SK-N-SH (cell line): ENCODE measurements at regions not wholly inside any gene's neighbourhood (a gene's known extent, or its start where the extent isn't known, plus 50 kb on each side); places are given as distances from the start of the nearest gene placed in this dataset.

Experiments
- CTCF ChIA-PET: fragments of 300-600, 350-600 bp; formaldehyde crosslinking; extraction: SDS; loops from one replicate; lab custom pipeline; 2021; lab: Yijun Ruan, JAX
- POLR2A ChIA-PET: fragments of 350-600 bp; sonication (Branson Sonifier 250); formaldehyde crosslinking; extraction: SDS; loops from one replicate; lab custom pipeline; 2020; ENCODE audit warnings: antibody characterized with exemption, inconsistent platforms; lab: Yijun Ruan, JAX
- DNase-seq: peaks from one replicate; pipeline ENCODE4 v3.0.0; 2012
- H2AFZ ChIP-seq: fragments of 200-600 bp; sonication (generic); 2 replicates; pipeline ENCODE4 v1.8.1; 2016; ENCODE audit warnings: antibody characterized with exemption, mild to moderate bottlenecking, low read depth
- H3F3A ChIP-seq: fragments of 200-600 bp; sonication (generic); replicated peaks from 2 replicates; pipeline ENCODE3; 2016; ENCODE audit warnings: antibody characterized with exemption, mild to moderate bottlenecking; ENCODE audit not compliant: insufficient read depth
- H3K27ac ChIP-seq, 2 experiments: fragments of 200-500 bp in 1 of 2; fragments of 200-600 bp in 1 of 2; sonication (Bioruptor generic) in 1 of 2; sonication (generic), shearing (Covaris generic) in 1 of 2; 2 replicates each; pipeline versions ENCODE4 v1.5.1 to v1.6.1; 2014 to 2016; ENCODE audit warnings: low read depth in 2 of 2, inconsistent platforms in 1 of 2, low read length in 1 of 2, mild to moderate bottlenecking in 1 of 2, mixed read lengths in 1 of 2
- H3K27me3 ChIP-seq: fragments of 200-600 bp; sonication (generic), shearing (Covaris generic); 2 replicates; pipeline ENCODE4 v1.6.1; 2016; ENCODE audit warnings: mixed run types; ENCODE audit not compliant: insufficient read depth
- H3K36me3 ChIP-seq, 2 experiments: fragments of 200-500 bp in 1 of 2; fragments of 200-600 bp in 1 of 2; sonication (Bioruptor generic) in 1 of 2; sonication (generic) in 1 of 2; replicated peaks in 1 of 2; 2 replicates each; pipeline versions ENCODE3 to v1.5.1; 2014 to 2016; ENCODE audit warnings: low read length in 1 of 2, mild to moderate bottlenecking in 1 of 2; ENCODE audit not compliant: insufficient read depth in 2 of 2, control insufficient read depth in 1 of 2
- H3K4me1 ChIP-seq, 2 experiments: fragments of 200-500 bp in 1 of 2; fragments of 200-600 bp in 1 of 2; sonication (Bioruptor generic) in 1 of 2; sonication (generic), shearing (Covaris generic) in 1 of 2; 2 replicates each; pipeline versions ENCODE4 v1.5.1 to v1.6.1; 2014 to 2016; ENCODE audit warnings: low read depth in 1 of 2, low read length in 1 of 2, mixed run types in 1 of 2; ENCODE audit not compliant: insufficient read depth in 2 of 2, control insufficient read depth in 1 of 2
- H3K4me2 ChIP-seq: fragments of 200-600 bp; sonication (generic), shearing (Covaris generic); 2 replicates; pipeline ENCODE4 v1.6.1; 2017; ENCODE audit warnings: mixed run types
- H3K4me3 ChIP-seq, 2 experiments: fragments of 200-500 bp in 1 of 2; fragments of 200-600 bp in 1 of 2; sonication (Bioruptor generic) in 1 of 2; sonication (generic), shearing (Covaris generic) in 1 of 2; 2 replicates each; pipeline versions ENCODE4 v1.5.1 to v1.8.1; 2014 to 2016; ENCODE audit warnings: low read depth in 2 of 2, inconsistent platforms in 1 of 2, low read length in 1 of 2, mild to moderate bottlenecking in 1 of 2, mixed read lengths in 1 of 2, moderate library complexity in 1 of 2
- H3K79me2 ChIP-seq: fragments of 200-600 bp; sonication (generic); 2 replicates; pipeline ENCODE4 v1.8.1; 2017; ENCODE audit warnings: mild to moderate bottlenecking; ENCODE audit not compliant: insufficient read depth
- H3K9ac ChIP-seq: fragments of 200-600 bp; sonication (generic); 2 replicates; pipeline ENCODE4 v1.6.1; 2017; ENCODE audit warnings: mixed run types
- H3K9me2 ChIP-seq: fragments of 200-600 bp; sonication (generic); 2 replicates; pipeline ENCODE4 v1.6.1; 2017; ENCODE audit warnings: mixed run types
- H3K9me3 ChIP-seq: fragments of 200-600 bp; sonication (generic); 2 replicates; pipeline ENCODE4 v1.6.1; 2017; ENCODE audit warnings: mixed run types, mild to moderate bottlenecking, moderate library complexity
- H4K20me1 ChIP-seq: fragments of 200-600 bp; sonication (generic); 2 replicates; pipeline ENCODE4 v1.6.1; 2017; ENCODE audit warnings: mild to moderate bottlenecking, mixed run types; ENCODE audit not compliant: insufficient read depth
- CHD2 ChIP-seq: fragments of 150-350 bp; IDR thresholded peaks from 2 replicates; pipeline ENCODE4 v1.6.1; 2018; ENCODE audit warnings: low read length; ENCODE audit not compliant: partially characterized antibody
- ELF1 ChIP-seq: IDR thresholded peaks from 2 replicates; pipeline ENCODE4 v1.4.0; 2012
- EP300 ChIP-seq, 2 experiments: IDR thresholded peaks; 2 replicates each; pipeline versions ENCODE4 v1.4.0 to v1.6.1; 2012; ENCODE audit warnings: borderline replicate concordance in 1 of 2, low read depth in 1 of 2, low read length in 1 of 2
- EZH2phosphoT487 ChIP-seq: fragments of 200-600 bp; sonication (generic); IDR thresholded peaks from 2 replicates; pipeline ENCODE4 v1.6.1; 2017; ENCODE audit warnings: low read depth, mixed run types, mild to moderate bottlenecking, antibody characterized with exemption, moderate library complexity, borderline replicate concordance
- FOSL2 ChIP-seq: IDR thresholded peaks from 2 replicates; pipeline ENCODE4 v1.4.0; 2012; ENCODE audit warnings: low read depth, mild to moderate bottlenecking, moderate library complexity, borderline replicate concordance
- FOXM1 ChIP-seq: IDR thresholded peaks from 2 replicates; pipeline ENCODE4 v1.4.0; 2012; ENCODE audit warnings: low read depth, mild to moderate bottlenecking
- GATA2 ChIP-seq: sonication (generic); formaldehyde crosslinking; IDR thresholded peaks from 2 replicates; pipeline ENCODE4 v1.5.0; 2020; ENCODE audit warnings: mild to moderate bottlenecking, missing genetic modification reagents
- IRF3 ChIP-seq: fragments of 150-350 bp; IDR thresholded peaks from 2 replicates; pipeline ENCODE4 v1.6.1; 2016; ENCODE audit warnings: mild to moderate bottlenecking, low read depth, low read length
- JUND ChIP-seq: IDR thresholded peaks from 2 replicates; pipeline ENCODE4 v1.4.0; 2012
- MAX ChIP-seq: IDR thresholded peaks from 2 replicates; pipeline ENCODE4 v1.4.0; 2012; ENCODE audit warnings: low read depth
- NFIC ChIP-seq: IDR thresholded peaks from 2 replicates; pipeline ENCODE4 v1.4.0; 2012; ENCODE audit warnings: borderline replicate concordance
- POLR2AphosphoS5 ChIP-seq: IDR thresholded peaks from 2 replicates; pipeline ENCODE4 v1.6.1; 2012; ENCODE audit warnings: low read depth, low read length
- RAD21 ChIP-seq: IDR thresholded peaks from 2 replicates; pipeline ENCODE4 v1.6.1; 2012; ENCODE audit warnings: mild to moderate bottlenecking, low read length
- RCOR1 ChIP-seq: fragments of 150-350 bp; IDR thresholded peaks from 2 replicates; pipeline ENCODE4 v1.6.1; 2017; ENCODE audit warnings: antibody characterized with exemption, low read length
- REST ChIP-seq: IDR thresholded peaks from 2 replicates; pipeline ENCODE4 v1.6.1; 2012; ENCODE audit warnings: mild to moderate bottlenecking, low read depth, low read length, moderate library complexity
- RFX5 ChIP-seq: IDR thresholded peaks from 2 replicates; pipeline ENCODE4 v1.6.1; 2012; ENCODE audit warnings: mild to moderate bottlenecking, improper control_type of control experiment, low read length
- SIN3A ChIP-seq: IDR thresholded peaks from 2 replicates; pipeline ENCODE4 v1.6.1; 2012; ENCODE audit warnings: low read depth, mild to moderate bottlenecking, low read length, moderate library complexity, borderline replicate concordance
- SMC3 ChIP-seq: IDR thresholded peaks from 2 replicates; pipeline ENCODE4 v1.6.1; 2012; ENCODE audit warnings: low read depth, low read length, improper control_type of control experiment
- TAF1 ChIP-seq: IDR thresholded peaks from 2 replicates; pipeline ENCODE4 v1.6.1; 2012; ENCODE audit warnings: low read depth, mild to moderate bottlenecking, low read length, moderate library complexity, borderline replicate concordance
- TEAD4 ChIP-seq: IDR thresholded peaks from 2 replicates; pipeline ENCODE4 v1.4.0; 2012; ENCODE audit warnings: mild to moderate bottlenecking, borderline replicate concordance; ENCODE audit not compliant: insufficient read depth
- USF1 ChIP-seq: IDR thresholded peaks from 2 replicates; pipeline ENCODE4 v1.4.0; 2012; ENCODE audit warnings: low read depth, borderline replicate concordance
- ZBTB33 ChIP-seq: IDR thresholded peaks from 2 replicates; pipeline ENCODE4 v1.4.0; 2012; ENCODE audit warnings: low read depth, borderline replicate concordance
- WGBS: methylation state at CpG from one replicate; pipeline ENCODE4 v1.1.6; 2017; ENCODE audit warnings: low lambda C conversion rate; 5-methylcytosine and 5-hydroxymethylcytosine counted together

GRCh38 chr18:4547126-4547525, 92.0 kb upstream of the DLGAP1 start:
- Histone ChIP-seq H4K20me1 (no peaks in the 10 kb centered on the region), H3K4me2 (no peak overlapping the region), H3K9me2 (no peaks in the 10 kb centered on the region), H3K27ac (no peak overlapping the region), H3F3A (no peaks in the 10 kb centered on the region), H3K79me2 (no peaks in the 10 kb centered on the region), H3K9me3 (no peaks in the 10 kb centered on the region), H3K4me1 (no peaks in the 10 kb centered on the region), H3K9ac (no peak overlapping the region), H2AFZ (no peak overlapping the region), H3K27me3 (no peaks in the 10 kb centered on the region), H3K36me3 (no peaks in the 10 kb centered on the region), H3K4me3 (no peak overlapping the region)
- CTCF ChIA-PET = no interaction called here
- no peak for DNase-seq
- POLR2A ChIA-PET = no interaction called here
- TF ChIP-seq SMC3 = no peak
- TF ChIP-seq TEAD4 = no peak
- no peak for TF ChIP-seq FOXM1
- TF ChIP-seq MAX = no peak
- TF ChIP-seq ELF1 = no peak
- no peak for TF ChIP-seq GATA2 (CRISPR knock-in tag)
- TF ChIP-seq SIN3A = no peak
- 1% methylated on average over 6 of the region's 6 CpGs for WGBS

- H3K36me3 ChIP-seq = no peaks in the 10 kb centered on the region
- DNase-seq = no peak
- H4K20me1 ChIP-seq = no peaks in the 10 kb centered on the region
- POLR2A ChIA-PET = no interaction called here
- no peaks in the 10 kb centered on the region for H3K79me2 ChIP-seq
- H3K9ac ChIP-seq = no peak overlapping the region
- no peak overlapping the region for H3K4me2 ChIP-seq
- H3K27ac ChIP-seq = no peak overlapping the region
- no peaks in the 10 kb centered on the region for H3K9me3 ChIP-seq
- 7% methylated on average over 6 of the region's 6 CpGs for WGBS
- no peaks in the 10 kb centered on the region for H3K4me1 ChIP-seq
- CTCF ChIA-PET = no interaction called here
- TF ChIP-seq REST (no peak), USF1 (no peak), IRF3 (no peak), EP300 (IDR thresholded peaks at IDR 0.05; ENCODE audit: borderline replicate concordance in 1 of 2, low read depth in 1 of 2, low read length in 1 of 2) (no peak), ELF1 (no peak), POLR2AphosphoS5 (no peak), RCOR1 (no peak), EZH2phosphoT487 (no peak), FOSL2 (no peak), RAD21 (no peak), RFX5 (no peak), NFIC (no peak), CHD2 (no peak), SIN3A (no peak), ZBTB33 (no peak), JUND (no peak), TAF1 (no peak)
- no peaks in the 10 kb centered on the region for H3K27me3 ChIP-seq
- no peaks in the 10 kb centered on the region for H3K9me2 ChIP-seq
- no peaks in the 10 kb centered on the region for H3F3A ChIP-seq
- no peak overlapping the region for H2AFZ ChIP-seq
- H3K4me3 ChIP-seq = no peak overlapping the region
Observed at GRCh38 chr18:4544142-4544541, 89.0 kb upstream of the DLGAP1 start.
